Subcutaneous abdominal adipose tissue (tissue), 5 donors: ENCODE measurements at regions not wholly inside any gene's neighbourhood (a gene's known extent, or its start where the extent isn't known, plus 50 kb on each side); places are given as distances from the start of the nearest gene placed in this dataset.

Experiments used
- H3K27ac ChIP-seq: one replicate; pipeline ENCODE4 v1.7.0; 2013; ENCODE audit warnings: low read depth, mild to moderate bottlenecking, inconsistent platforms, low read length, moderate library complexity
- H3K27me3 ChIP-seq, 5 donors: one replicate each; pipeline ENCODE4 v1.7.0; 2013; ENCODE audit warnings: low read length in 5 of 5, inconsistent platforms in 1 of 5; ENCODE audit not compliant: control insufficient read depth in 5 of 5, insufficient read depth in 4 of 5
- H3K36me3 ChIP-seq, 5 donors: one replicate each; pipeline ENCODE4 v1.7.0; 2013; ENCODE audit warnings: low read length in 5 of 5; ENCODE audit not compliant: control insufficient read depth in 5 of 5, insufficient read depth in 5 of 5
- H3K4me1 ChIP-seq, 5 donors: one replicate each; pipeline ENCODE4 v1.7.0; 2013; ENCODE audit warnings: low read length in 5 of 5, mild to moderate bottlenecking in 3 of 5, moderate library complexity in 1 of 5; ENCODE audit not compliant: control insufficient read depth in 5 of 5, insufficient read depth in 5 of 5
- H3K4me3 ChIP-seq, 5 donors: one replicate each; pipeline ENCODE4 v1.7.0; 2013; ENCODE audit warnings: low read length in 5 of 5, low read depth in 1 of 5
- H3K9ac ChIP-seq, 5 donors: one replicate each; pipeline ENCODE4 v1.7.0; 2013; ENCODE audit warnings: low read length in 5 of 5, mild to moderate bottlenecking in 4 of 5, moderate library complexity in 3 of 5
- H3K9me3 ChIP-seq, 5 donors: one replicate each; pipeline ENCODE4 v1.7.0; 2013; ENCODE audit warnings: low read length in 5 of 5; ENCODE audit not compliant: control insufficient read depth in 5 of 5
- donor health status: healthy.
- donor health status: healthy.
- donor health status: healthy.
- donor health status: healthy.
- donor health status: healthy.

DNA sequence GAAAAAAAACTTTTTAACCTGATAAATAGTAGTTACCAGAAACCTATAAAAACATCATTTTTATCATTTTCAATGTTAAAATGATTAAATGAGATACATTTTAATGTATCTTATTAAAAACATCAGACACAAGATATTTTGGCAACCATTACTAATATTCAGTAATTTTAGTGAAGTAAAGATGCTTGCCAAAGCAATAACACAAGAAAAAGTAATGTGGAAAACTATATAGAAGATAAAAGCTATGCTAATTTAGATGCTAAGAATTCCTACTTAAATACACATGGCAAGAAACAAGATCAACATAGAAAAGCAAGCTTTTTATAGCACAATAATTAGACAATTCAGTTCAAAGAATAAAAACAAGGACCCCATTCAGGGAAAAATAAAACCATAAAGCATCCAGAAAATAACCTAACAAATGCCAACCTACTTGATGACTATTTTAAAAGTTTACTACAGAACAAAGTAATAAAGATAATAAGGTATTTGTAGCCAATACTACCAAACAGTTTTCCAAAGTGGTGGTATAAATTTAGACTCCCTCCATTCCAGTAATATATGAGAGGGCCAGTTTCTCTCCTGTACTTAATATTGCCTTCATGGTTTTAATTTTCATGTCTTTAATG lies 489.5 kb downstream of the CDH2 start:
- Histone ChIP-seq H3K9me3 (peaks cover 0 to 5% (median 5%) of the 10 kb centered on the region in 5 donors), H3K4me3 (no peak overlapping the region), H3K4me1 (no peaks in the 10 kb centered on the region), H3K9ac (no peak overlapping the region), H3K36me3 (no peaks in the 10 kb centered on the region), H3K27ac (no peak overlapping the region), H3K27me3 (no peaks in the 10 kb centered on the region)

- Histone ChIP-seq H3K4me3 (no peak overlapping the region), H3K4me1 (no peaks in the 10 kb centered on the region), H3K27ac (no peak overlapping the region), H3K36me3 (no peaks in the 10 kb centered on the region), H3K9me3 (peaks cover 0 to 5% (median 5%) of the 10 kb centered on the region in 5 donors), H3K27me3 (no peaks in the 10 kb centered on the region), H3K9ac (no peak overlapping the region)
These were observed 491.0 kb downstream of the CDH2 start for GRCh38 chr18:27685807-27686412.

GRCh38 chr18:27685091-27685490 lies 491.8 kb downstream of the CDH2 start:
- H3K27ac ChIP-seq = no peak overlapping the region
- no peaks in the 10 kb centered on the region for H3K36me3 ChIP-seq
- H3K9ac ChIP-seq = no peak overlapping the region
- H3K4me3 ChIP-seq = no peak overlapping the region
- no peaks in the 10 kb centered on the region for H3K27me3 ChIP-seq
- peaks cover 0 to 5% (median 5%) of the 10 kb centered on the region in 5 donors for H3K9me3 ChIP-seq
- no peaks in the 10 kb centered on the region for H3K4me1 ChIP-seq

DNA sequence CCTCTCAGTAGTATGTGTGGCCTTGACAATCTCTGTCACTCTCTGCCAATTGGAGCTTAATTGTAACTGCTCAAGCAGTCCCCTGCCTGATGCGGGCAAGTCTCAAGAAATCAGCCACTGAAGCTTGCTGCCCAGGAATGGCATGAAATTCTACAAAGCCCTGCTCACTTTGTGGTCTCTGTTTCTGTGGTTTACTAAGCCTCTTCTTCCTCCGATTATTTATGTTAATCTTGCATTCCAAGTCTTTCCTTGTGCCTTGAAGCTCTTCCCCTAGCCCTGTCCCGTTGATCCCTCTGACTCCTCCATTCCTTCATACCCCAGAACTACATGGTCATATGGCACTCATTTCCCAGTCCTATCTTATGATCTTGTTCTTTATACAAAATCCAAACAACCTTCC lies 489.3 kb upstream of the CHST9 start:
- no peaks in the 10 kb centered on the region for H3K4me1 ChIP-seq

DNA sequence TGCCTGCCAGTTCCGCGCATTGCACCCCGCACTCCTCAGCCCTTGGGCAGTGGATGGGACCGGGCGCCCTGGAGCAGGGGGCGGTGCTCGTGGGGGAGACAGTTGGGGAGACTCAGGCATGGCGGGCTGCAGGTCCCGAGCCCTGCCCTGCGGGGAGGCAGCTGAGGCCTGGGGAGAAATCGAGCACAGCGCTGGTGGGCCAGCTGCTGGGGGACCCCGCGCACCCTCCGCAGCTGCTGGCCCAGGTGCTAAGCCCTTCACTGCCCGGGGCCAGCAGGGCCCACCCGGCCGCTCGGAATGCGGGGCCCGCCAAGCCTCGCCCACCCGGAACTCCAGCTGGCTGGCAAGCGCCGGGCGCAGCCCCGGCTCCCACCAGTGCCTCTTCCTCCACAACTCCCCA lies 488.8 kb upstream of the CHST9 start:
- Histone ChIP-seq H3K36me3 (no peaks in the 10 kb centered on the region), H3K9ac (no peak overlapping the region), H3K27me3 (no peaks in the 10 kb centered on the region), H3K9me3 (no peaks in the 10 kb centered on the region), H3K4me3 (no peak overlapping the region), H3K4me1 (no peaks in the 10 kb centered on the region), H3K27ac (no peak overlapping the region)

More for the DNA sequence above, 489.3 kb upstream of the CHST9 start:
- H3K36me3 ChIP-seq = no peaks in the 10 kb centered on the region
- H3K9ac ChIP-seq = no peak overlapping the region
- no peaks in the 10 kb centered on the region for H3K9me3 ChIP-seq
- H3K4me3 ChIP-seq = no peak overlapping the region
- H3K27ac ChIP-seq = no peak overlapping the region
- no peaks in the 10 kb centered on the region for H3K27me3 ChIP-seq

DNA sequence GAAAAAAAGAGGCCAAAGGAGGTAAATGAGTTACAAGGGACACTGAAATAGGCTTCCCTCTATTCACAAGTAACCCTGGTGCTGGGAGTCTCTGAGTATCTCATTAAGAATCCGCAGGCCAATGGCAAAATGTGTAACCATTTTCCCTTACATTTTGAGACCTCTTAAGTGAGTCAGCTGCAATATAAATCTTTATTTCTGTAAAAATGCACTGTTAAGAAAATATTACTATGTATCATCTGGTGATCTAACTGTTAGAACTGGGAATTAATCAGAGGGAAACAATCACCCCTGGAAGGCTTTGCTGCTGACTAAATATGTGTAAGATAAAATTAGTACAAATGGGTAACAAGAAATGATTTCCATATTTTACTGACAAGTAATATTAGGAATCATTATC lies 483.1 kb upstream of the CHST9 start:
- Histone ChIP-seq H3K27me3 (no peaks in the 10 kb centered on the region), H3K4me1 (no peaks in the 10 kb centered on the region), H3K9ac (no peak overlapping the region), H3K9me3 (no peaks in the 10 kb centered on the region), H3K27ac (no peak overlapping the region), H3K36me3 (no peaks in the 10 kb centered on the region), H3K4me3 (no peak overlapping the region)

DNA sequence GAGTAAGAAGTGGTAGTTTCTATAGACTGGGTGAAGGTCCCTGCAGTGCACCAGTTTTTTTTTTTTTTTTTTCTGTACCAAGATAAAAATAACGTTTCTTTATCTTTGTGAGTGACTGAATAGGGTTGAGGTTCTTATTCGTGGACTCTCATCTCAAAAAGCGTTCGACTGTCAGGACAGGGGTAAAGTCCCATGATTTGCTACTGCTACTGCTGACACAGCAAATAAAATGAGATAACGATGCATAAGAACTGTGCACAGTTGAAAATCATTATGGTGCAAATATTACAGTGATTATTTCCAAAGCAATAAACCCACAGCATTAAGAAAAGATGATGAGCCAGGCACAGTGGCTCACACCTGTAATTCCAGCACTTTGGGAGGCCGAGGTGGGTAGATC lies 482.0 kb upstream of the CHST9 start:
- H3K27ac ChIP-seq = no peak overlapping the region
- H3K4me3 ChIP-seq = no peak overlapping the region
- no peaks in the 10 kb centered on the region for H3K36me3 ChIP-seq
- H3K4me1 ChIP-seq = no peaks in the 10 kb centered on the region
- no peaks in the 10 kb centered on the region for H3K9me3 ChIP-seq
- H3K27me3 ChIP-seq = no peaks in the 10 kb centered on the region
- no peak overlapping the region for H3K9ac ChIP-seq

DNA sequence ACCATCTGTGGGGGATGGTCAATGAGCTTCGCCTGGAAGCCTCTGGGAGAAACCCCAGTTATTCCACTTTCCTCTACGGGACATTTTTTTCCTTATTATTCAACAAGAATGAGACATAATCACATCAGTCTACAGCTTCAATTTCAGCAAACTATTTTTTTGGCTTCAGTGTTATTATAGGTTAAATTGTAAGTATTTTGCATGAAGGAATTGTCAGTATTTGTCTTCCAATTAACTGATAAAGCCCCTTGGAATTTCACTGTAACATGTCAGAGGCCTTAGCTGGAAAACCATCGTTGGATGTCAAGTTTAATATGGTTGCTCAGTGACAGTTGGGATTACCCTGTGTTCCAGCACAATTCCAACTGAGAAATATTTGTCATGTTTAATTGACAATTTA lies 480.9 kb upstream of the CHST9 start:
- Histone ChIP-seq H3K4me1 (no peaks in the 10 kb centered on the region), H3K9ac (no peak overlapping the region), H3K9me3 (no peaks in the 10 kb centered on the region), H3K27me3 (no peaks in the 10 kb centered on the region), H3K36me3 (no peaks in the 10 kb centered on the region), H3K27ac (no peak overlapping the region), H3K4me3 (no peak overlapping the region)

- H3K36me3 ChIP-seq = no peaks in the 10 kb centered on the region
- H3K4me3 ChIP-seq = no peak overlapping the region
- H3K4me1 ChIP-seq = no peaks in the 10 kb centered on the region
- no peak overlapping the region for H3K27ac ChIP-seq
- no peaks in the 10 kb centered on the region for H3K27me3 ChIP-seq
- H3K9me3 ChIP-seq = no peaks in the 10 kb centered on the region
- no peak overlapping the region for H3K9ac ChIP-seq
These were observed 480.2 kb upstream of the CHST9 start for GRCh38 chr18:27665264-27665799.

- no peak overlapping the region for H3K27ac ChIP-seq
- H3K4me1 ChIP-seq = no peaks in the 10 kb centered on the region
- no peaks in the 10 kb centered on the region for H3K9me3 ChIP-seq
- no peaks in the 10 kb centered on the region for H3K27me3 ChIP-seq
- H3K36me3 ChIP-seq = no peaks in the 10 kb centered on the region
- H3K9ac ChIP-seq = no peak overlapping the region
- H3K4me3 ChIP-seq = no peak overlapping the region
These were observed 477.8 kb upstream of the CHST9 start for GRCh38 chr18:27662949-27663348.
